GM19397 (cell line): ENCODE measurements at regions not wholly inside any gene's neighbourhood (a gene's known extent, or its start where the extent isn't known, plus 50 kb on each side); places are given as distances from the start of the nearest gene placed in this dataset.
"Not testable (repeated sequence)": the region's sequence is repeated elsewhere in the genome, so short reads cannot be mapped to it uniquely, and the experiment has no call there.

ENCODE experiments used
- ATAC-seq: cut with Tn5 transposase; IDR thresholded peaks from one replicate; pipeline ENCODE4 v1.9.1; 2021; ENCODE audit warnings: mild to moderate bottlenecking, moderate library complexity; ENCODE audit not compliant: unreplicated experiment

DNA sequence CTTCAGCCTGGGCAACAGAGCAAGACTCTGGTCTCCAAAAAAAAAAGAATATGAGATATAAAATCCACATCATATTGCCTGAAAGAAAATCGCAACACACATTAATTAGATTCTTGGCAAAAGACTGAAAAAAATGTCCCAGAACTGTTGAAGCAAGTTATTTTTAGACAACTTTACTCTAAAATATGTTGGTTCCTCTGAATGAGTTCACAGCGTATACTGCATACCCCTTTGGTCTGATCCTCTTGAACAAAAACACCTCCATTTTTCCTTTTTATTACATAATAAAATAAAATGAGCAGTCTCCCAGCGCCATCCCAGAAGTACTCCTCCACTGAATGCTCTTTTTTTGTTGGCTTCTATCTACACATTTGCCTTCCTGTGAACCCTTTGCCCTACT lies 126.0 kb upstream of the TMEM170B start:
- ATAC-seq: no peak

DNA sequence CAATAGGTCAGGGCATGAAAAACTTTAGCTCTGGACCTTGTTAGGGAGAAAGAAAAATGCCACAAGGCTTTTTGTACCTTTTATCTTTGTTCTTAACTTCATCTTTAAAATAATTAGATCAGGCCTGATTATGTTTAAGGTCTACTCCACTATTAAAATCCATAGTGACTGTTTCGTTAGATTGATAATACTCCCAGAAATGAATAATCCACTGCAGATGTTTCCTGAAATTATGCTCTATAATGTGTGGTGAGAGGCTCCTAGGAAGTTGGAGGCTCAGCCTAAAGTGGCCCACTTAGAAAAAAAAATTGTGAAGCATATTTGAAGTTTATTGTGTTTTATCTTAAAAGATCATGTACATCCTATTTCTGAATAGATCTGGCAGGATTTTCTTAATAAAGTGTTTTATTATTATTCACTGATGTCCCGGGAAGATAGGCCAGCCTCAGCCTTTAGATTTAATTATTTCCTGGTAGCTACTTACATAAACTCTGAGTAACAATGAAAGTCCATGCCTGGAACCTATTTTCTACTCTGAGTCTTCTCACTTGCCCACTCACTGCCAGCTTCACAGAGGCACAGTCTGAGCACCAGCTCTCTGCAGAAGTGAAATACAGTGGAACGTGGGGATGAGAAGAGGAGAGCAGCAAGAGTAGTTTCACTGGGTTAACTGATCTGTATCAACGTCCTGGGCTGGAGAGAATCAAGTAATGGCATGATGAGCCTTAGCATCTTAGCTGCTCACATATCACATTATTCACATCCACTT lies 126.8 kb upstream of the TMEM170B start:
- no peak for ATAC-seq

DNA sequence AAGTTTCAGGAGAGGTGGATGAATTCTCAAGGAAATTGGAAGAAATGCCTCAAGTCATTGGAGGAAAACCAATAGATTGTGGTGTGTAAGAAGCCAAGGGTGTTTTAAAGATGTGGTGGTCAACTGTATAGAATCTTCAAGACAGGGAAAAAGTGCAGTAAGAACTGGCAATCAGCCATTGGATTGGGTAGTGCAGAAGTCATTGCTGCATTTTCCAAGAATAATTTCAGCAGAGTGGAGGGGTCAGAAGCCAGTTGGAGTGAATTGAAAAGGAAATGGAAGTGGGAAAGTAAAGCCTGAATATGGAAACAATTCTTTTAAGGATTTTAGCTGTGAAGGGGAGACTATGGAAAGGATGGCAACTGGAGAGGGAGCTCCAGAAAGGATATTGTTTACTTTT lies 128.2 kb upstream of the TMEM170B start:
- no peak for ATAC-seq

DNA sequence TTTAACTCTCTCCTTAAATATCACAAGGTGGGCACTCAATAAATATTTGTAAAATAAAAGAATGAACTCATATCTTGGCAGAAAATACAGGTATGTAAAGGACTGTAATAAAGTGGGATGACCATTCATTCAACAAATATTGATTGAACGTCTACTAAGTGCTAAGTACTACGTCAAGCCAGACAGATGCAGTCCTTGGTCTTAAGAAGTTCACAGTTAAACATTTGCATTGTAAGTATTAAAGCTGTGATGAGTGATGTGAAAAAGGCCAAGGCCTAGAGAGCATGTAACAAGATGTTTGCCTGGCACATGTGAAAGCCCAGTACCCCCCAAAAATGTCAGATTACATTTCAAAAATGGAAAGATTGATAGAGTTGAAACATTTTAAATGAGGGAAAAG lies 130.1 kb upstream of the TMEM170B start:
- ATAC-seq: no peak

DNA sequence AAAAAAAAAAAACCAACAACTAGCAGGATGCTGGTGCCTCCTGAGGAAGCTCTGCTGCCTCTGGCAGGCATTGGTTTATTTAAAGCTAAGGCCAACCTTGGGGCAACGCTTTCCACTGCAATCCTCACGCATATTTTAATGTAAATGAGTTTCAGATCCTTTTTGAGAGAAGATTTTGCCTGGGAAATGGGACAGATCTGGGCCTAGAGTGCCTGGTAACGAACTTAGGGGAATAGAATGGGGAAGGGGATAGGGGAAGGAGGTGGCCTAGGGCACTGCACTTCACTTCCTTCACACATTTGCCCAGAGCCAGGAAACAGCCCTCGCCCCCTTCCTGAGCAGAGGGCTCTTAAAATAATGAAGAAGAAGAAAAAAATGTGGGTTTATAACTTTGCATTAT lies 132.7 kb upstream of the TMEM170B start:
- no peak for ATAC-seq

DNA sequence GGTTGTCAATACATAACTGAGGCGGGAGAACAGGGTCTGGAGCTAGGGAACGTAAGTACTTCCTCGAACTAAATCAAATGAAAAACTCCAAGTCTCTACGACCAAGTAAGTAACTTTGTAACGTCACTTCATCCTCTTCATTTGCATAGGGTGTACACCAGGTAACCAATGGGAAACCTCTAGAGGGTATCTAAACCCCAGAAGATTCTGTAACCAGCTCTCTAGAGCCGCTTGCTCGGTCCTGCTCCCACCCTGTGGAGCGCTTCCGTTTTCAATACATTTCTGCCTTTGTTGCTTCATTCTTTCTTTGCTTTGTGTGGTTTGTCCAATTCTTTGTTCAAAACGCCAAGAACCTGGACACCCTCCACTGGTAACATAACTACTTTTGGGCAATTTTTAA lies 133.5 kb upstream of the TMEM170B start:
- ATAC-seq: no peak

DNA sequence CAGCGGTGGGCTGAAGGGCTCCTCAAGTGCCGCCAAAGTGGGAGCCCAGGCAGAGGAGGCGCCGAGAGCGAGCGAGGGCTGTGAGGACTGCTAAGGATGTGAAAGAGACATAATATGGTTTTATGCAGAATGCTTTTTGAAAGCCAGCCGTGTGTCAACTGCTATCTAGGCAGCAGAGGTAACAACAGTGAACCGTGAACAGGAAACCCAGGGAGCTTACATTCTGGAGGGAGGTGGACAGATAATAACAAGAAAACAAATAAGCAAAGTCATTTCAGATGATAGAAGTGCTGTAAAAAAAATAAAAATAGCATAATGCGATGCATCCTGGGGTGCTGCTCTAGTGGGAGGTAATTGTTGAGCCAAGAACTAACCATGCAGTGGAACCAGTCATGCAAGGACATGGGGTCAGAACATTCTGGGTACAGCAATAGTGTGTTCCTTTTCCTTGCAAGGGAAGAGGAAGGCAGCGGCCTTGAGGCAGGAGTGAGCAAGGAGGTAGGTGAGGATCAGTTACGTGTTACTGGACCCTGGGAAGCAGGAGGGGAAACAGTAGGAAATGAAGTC lies 134.4 kb upstream of the TMEM170B start:
- ATAC-seq: no peak

DNA sequence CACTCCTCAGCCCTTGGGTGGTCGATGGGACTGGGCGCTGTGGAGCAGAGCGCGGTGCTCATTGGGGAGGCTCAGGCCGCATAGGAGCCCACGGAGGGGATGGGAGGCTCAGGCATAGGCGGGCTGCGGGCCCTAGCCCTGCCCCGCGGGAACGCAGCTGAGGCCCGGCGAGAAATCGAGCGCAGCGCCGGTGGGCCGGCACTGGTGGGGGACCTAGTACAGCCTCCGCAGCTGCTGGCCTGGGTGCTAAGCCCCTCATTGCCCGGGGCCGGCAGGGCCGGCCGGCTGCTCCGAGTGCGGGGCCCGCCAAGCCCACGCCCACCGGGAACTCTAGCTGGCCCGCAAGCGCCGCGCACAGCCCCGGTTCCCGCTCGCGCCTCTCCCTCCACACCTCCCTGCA lies 135.0 kb upstream of the TMEM170B start:
- ATAC-seq: not testable (repeated sequence)

DNA sequence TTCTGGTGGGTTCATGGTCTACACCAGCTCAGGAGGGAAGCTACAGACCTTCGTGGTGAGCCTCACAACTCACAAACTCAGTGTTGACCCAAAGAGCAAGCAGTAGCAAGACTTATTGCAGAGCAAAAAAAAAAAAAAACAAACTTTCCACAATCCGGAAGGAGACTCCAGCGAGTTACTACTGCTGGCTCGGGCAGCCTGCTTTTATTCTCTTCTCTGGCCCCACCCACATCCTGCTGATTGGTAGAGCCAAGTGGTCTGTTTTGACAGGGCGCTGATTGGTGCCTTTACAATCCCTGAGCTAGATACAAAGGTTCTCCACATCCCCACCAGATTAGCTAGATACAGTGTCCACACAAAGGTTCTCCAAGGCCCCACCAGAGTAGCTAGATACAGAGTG lies 135.6 kb upstream of the TMEM170B start:
- not testable (repeated sequence) for ATAC-seq

DNA sequence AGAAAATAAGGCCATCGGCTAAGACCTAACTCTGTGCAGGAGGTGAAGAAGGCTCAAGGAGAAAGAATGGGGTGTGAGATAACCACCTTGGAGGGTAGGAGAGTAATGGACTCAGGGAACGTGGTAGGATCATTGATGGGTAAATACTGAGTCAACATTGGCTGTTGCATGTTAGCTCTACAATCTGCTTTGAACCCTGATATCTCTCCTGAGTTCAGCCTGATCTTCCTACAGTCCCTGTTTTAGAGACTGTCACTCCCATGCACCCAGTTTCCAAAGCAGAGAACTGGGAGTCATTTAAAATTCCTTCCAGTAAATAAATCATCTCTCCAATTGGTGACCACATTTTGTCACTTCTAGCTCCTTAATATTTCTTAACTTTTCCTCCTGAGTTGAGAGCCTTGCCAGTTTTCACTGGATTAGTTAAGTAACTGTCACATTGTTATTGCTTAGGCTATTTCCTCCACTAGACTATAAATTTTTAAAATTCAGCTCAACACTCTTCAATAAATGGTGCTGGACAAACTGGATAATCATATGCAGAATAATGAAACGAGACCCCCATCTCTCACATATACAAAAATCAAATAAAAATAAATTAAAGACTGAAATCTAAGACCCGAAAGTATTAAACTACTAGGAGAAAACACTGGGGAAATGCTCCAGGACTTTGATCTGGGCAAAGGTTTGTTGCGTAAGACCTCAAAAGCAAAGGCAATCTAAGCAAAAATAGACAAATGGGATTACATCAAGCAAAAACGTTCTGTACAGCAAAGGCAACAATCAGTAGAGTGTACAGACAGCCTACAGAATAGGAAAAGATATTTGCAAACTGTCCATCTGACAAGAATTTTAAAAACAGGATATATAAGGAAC lies 138.9 kb upstream of the TMEM170B start:
- ATAC-seq: no peak

DNA sequence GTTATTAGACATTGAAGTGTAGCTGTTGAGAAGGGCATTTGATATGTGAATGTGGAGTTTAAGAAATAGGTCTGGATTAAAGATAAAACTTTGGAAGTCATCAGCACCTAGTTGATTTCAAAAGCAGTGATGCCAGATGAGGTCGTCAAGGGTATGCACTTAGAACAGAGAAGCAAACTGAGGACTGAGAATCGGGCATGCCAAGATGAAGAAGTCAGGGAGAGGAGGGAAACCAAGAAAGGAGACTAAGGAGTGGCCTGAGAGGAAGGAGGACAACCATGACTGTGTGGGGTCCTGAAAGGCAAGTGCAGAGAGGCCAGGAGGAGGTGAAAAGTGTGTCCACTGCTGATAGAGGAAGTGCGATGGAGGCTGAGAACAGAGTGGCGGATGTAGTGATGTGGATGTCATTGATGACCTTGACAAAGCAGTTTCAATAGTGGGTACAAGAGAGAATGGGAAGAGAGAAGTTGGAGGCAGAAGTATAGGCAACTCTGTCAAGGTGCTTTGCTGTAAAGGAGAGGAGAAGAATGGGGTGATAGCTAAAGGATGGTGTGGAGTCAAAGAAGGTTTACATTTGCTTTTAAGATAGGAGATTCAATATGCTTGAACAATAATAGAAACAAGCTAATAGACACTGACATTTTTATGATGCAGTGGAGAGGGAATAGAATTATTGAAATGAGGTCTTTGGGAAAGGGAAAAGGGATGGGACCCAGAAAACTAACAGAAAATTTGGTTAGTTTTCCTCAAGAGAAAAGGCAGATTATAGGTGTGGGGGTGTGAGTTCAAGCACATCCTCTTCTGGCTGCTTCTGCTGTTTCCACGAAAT lies 139.7 kb upstream of the TMEM170B start:
- no peak for ATAC-seq

DNA sequence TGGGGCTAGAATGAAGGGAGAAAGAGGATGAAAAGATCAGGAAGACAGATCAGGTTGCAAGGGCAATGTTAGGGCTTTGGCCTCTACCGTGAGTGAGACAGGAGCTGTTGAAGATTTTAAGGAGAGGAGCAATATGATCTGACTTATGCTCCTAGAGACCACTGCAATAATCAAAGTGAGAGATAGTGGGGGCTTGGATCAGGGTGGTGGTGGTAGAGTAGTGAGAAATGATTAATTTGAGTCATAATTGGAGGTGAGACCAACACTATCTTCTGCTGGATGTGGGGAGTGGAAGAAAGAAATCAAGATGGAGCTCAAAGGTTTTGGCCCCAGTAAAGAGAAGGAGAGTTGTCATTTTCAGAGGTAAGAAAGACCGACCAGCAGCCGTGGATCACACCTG lies 140.7 kb upstream of the TMEM170B start:
- no peak for ATAC-seq

DNA sequence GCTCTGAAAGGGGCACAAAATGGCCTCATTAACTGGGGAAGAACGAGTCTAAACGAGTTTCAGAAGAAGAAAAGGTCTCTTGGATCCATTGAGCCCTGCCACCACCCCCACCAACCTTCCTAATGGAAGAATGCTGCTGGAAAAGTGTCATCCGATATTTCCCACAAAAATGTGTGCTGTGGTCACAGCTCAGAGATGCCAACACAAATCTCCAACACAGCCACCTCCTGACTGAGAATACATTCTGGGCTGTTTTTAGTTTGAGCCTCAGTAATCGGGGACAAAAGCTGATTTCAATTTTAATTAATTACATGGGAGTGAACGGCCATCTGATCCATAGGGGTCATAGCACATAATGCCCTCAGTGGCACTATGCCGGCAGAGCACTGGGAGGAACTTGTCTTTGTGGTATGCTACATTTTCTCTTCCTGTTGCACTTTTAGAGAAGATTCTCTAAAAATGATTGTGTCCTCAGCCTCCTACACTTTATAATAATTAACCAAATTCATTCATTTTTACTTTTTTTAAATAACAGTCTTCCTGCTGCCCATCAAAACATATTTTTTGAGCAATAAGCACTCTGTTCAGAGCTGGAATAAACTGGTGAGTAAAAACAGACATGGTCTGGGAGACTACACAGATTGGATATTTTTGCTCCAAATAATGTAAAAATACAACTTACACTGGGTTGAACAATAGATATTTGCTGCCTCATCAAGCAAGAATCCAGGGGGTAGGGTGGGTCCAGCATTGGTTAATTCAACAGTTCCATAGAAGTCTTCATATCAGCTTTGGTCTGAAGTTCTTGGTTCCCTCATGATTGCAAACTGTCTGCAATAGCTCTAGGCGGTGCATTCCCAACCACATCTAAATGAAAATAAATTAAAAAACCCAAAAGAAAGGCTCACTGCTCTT lies 143.6 kb upstream of the TMEM170B start:
- no peak for ATAC-seq

DNA sequence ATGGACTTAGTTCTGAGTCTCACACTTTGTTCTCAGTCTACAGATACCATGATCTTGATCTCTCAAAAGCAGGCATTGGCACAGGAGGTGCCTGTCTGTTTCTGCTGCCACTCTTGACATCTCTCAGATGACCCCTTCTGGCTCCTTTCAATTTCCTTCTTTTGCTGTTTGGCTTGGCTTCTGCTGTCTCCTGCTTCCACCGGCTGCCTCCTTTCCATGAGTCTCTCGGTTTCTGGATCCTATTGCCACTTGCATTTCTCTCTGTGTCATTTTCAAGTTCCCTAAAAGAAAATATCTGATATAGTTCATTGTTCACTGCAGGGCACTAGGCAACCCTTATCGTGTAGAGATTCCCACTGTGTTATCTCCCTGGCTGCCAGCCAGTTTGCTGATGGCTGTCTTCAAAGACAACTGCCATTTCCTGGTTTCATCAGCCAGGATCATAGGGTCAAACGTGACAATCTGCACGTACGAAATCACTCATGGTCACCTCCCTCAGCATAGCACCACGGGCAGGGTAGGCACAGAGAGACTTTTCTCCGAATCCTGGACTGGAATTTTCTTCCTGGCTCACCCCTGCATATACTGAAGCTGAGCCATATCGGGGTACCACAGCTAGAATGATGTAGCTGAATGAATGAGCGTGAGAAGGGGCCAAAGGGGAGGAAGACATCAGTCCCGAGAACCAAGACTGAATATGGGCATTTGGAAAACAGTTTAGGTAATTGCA lies 144.6 kb upstream of the TMEM170B start:
- no peak for ATAC-seq

DNA sequence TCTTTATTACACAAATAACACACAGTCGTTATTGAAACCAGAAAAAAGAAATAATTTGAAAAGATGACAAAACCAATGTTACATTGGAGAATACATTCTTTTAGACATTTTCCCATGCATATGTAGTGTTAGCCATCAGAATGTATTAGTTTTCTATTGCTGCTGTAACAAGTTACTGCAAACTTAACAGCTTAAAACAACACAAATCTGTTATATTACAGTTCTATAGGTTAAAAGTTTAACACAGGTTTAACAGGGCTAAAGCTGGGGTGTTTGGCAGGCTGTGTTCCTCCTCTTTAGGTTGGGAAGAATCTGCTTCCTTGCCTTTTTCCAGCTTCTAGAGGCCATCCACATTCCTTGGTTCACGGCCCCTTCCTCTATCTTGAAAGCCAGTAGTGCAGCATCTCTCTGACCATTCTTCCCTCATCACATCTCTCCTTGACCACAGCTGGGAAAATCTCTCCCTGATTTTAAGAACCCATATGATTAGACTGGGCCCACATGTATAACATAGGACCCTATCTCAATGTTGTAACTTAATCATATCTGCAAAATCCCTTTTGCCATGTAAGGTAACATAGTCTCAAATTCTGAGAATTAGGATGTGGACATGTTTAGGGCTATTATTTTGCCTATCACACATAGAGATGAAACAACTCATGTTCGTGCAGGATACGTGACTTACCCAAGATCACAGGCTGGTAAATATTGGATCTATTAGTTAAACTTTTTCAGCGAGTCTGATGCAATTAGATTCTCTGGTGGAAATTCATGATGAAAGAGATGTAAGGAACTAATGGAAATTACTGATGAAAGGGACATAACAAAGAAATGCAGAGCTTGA lies 145.4 kb upstream of the TMEM170B start:
- no peak for ATAC-seq

DNA sequence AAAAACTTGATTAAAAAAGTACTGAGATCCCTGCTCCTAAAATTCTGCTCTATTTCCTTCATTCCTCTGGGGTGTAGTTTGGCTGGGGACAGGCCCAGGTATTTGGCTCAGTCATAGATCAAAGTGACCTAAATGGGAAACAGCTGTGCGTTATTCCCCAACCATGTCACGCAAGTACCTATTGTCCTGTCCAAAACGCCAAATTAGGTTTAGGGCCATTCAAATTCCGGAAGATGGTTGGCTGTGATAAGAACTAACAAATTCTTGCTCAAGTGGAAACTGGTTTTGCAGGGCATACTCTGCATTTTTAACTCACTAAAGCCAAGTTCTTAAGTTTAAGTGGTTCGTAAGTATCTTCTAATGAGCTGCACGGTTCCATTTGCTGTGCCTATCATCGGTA lies 147.6 kb upstream of the TMEM170B start:
- no peak for ATAC-seq

DNA sequence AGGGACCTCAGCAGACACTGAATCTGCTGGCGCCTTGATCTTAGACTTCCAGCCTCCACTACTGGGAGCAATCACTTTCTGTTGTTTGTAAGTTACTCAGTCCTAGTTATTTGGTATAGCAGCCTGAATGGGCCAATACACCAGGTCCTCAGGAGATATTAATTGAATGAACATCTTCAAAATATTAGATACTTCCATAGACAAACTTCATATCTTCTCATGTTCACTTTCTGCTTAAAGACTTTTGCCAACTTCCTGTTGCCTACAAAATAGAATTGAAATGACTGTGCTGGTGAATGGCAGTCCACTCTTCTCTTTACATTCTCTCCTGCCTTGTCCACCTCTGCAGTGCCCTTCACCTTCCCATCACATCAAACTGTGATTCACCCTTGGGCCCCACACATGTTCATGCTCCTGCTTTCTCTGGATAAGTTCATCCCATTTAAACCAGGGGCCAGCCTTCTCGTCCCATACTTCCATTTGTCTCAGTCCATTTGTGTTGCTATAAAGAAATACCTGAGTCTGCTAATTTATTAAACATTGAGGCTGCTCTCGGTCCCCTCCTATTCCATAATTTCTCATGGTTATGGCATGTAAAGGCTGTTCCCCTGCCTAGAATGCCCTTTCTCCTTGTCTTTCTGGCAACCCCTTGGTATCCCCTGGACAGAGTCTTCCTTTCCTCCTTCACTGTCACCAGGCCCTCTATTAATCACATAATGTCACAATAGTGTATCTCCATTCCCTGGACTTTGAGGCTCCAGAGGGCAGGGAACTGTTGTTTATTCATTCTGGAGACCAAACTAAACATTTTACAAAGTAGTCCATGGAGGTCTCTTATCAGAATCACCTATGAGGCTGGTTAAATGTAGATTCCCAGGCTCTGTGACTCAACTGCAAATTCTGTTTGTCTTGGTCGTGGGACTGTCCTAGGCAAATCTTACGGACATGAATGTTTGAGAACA lies 148.3 kb upstream of the TMEM170B start:
- no peak for ATAC-seq
